GM12892 (cell line): ENCODE measurements at regions not wholly inside any gene's neighbourhood (a gene's known extent, or its start where the extent isn't known, plus 50 kb on each side); places are given as distances from the start of the nearest gene placed in this dataset.

Source experiments
- POLR2A ChIP-seq: IDR thresholded peaks from 2 replicates; pipeline ENCODE4 v1.6.1; 2011; ENCODE audit warnings: low read depth, low read length, control low read depth
- POLR2AphosphoS5 ChIP-seq: IDR thresholded peaks from 2 replicates; pipeline ENCODE4 v1.6.1; 2011; ENCODE audit warnings: low read depth, low read length, control low read depth
- TAF1 ChIP-seq: IDR thresholded peaks from 2 replicates; pipeline ENCODE4 v1.6.1; 2011; ENCODE audit warnings: low read depth, mild to moderate bottlenecking, control low read depth, low read length, borderline replicate concordance

GRCh38 chr17:27367121-27367981, 73.4 kb downstream of the WSB1 start:
- TF ChIP-seq POLR2A (no peak), POLR2AphosphoS5 (no peak), TAF1 (no peak)
